Muscle layer of duodenum (tissue), 2 donors: ENCODE measurements at regions not wholly inside any gene's neighbourhood (a gene's known extent, or its start where the extent isn't known, plus 50 kb on each side); places are given as distances from the start of the nearest gene placed in this dataset.

Experiments used
- H3K27ac ChIP-seq: one replicate; pipeline ENCODE4 v1.7.0; 2013; ENCODE audit warnings: mild to moderate bottlenecking, low read length
- H3K27me3 ChIP-seq: one replicate; pipeline ENCODE4 v1.7.0; 2013; ENCODE audit warnings: low read depth, mild to moderate bottlenecking, control low read depth, low read length
- H3K36me3 ChIP-seq, 2 donors: one replicate each; pipeline ENCODE4 v1.7.0; 2013; ENCODE audit warnings: low read length in 2 of 2, control low read depth in 1 of 2, mild to moderate bottlenecking in 1 of 2; ENCODE audit not compliant: insufficient read depth in 2 of 2, control insufficient read depth in 1 of 2
- H3K4me1 ChIP-seq, 2 donors: one replicate each; pipeline ENCODE4 v1.7.0; 2013; ENCODE audit warnings: low read length in 2 of 2, mild to moderate bottlenecking in 2 of 2, control low read depth in 1 of 2, moderate library complexity in 1 of 2; ENCODE audit not compliant: insufficient read depth in 2 of 2, control insufficient read depth in 1 of 2
- H3K4me3 ChIP-seq, 2 donors: one replicate each; pipeline ENCODE4 v1.7.0; 2013; ENCODE audit warnings: low read length in 2 of 2, low read depth in 1 of 2, mild to moderate bottlenecking in 1 of 2
- H3K9me3 ChIP-seq, 2 donors: one replicate each; pipeline ENCODE4 v1.7.0; 2013; ENCODE audit warnings: low read length in 2 of 2, control low read depth in 1 of 2, mild to moderate bottlenecking in 1 of 2; ENCODE audit not compliant: control insufficient read depth in 1 of 2
- donor health status: healthy.

DNA sequence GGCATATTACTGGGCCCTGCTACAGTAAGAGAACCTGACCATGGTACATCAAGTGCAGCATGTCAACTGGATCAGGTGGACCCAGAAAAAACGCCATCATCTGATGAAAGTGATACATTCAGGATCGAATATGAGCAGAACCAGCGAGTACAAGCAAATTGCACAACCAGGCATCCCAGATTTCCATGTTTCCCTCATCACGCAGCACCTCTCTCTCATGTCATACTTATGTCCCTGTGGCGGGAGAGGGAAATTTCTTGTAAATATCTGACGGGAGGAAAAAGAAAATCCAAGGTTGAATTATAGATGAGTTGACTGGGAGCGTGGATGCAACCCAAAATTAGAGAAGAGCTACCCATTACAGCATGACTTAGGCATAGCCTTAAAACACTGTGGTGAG is 608.5 kb upstream of the FAT1 start:
- Histone ChIP-seq H3K36me3 (no peaks in the 10 kb centered on the region), H3K9me3 (peaks cover 0 to 3% of the 10 kb centered on the region in 2 donors), H3K27me3 (no peaks in the 10 kb centered on the region), H3K4me3 (no peak overlapping the region), H3K4me1 (no peaks in the 10 kb centered on the region), H3K27ac (no peak overlapping the region)

DNA sequence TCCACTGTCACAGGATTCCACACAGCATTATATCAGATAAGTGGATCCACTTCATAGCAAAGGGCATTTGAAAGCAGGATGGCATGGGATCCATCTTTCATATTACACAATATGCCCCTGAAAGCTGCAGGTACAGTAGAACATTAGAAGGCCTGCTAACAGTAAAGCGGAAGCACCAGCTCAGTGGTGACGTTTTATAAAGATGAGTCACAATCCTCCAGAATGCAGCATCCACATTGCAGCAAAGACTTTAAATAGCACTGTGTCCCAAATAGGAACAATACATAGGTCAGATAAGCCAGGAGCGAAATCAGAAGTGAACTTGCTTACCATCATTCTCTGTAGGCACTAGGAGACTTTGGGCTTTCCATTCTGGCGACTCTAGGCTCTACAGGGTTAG is 609.5 kb upstream of the FAT1 start:
- Histone ChIP-seq H3K4me1 (no peaks in the 10 kb centered on the region), H3K9me3 (peaks cover 0 to 3% of the 10 kb centered on the region in 2 donors), H3K27ac (no peak overlapping the region), H3K27me3 (no peaks in the 10 kb centered on the region), H3K36me3 (no peaks in the 10 kb centered on the region), H3K4me3 (no peak overlapping the region)

DNA sequence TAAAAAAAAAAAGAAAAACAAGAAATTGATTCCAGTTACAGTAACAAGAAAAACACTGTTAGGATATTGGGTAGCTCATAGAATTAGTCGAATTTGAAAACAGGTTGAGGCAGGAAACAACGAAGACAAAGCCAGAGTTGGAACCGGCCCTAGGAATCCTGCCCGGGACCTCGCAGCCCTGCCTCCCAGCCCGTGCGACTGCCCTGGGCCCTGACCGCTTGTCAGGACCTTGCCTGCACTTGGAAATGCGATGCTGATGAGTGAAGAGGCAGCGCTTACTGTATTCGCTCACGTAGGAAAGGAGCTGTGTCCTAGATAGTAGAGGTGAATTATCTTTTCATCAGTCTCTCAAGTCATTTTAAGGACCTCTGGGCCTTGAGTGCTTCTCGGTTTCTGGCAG is 611.7 kb upstream of the FAT1 start:
- no peaks in the 10 kb centered on the region for H3K36me3 ChIP-seq
- peaks cover 0 to 3% of the 10 kb centered on the region in 2 donors for H3K9me3 ChIP-seq
- H3K4me3 ChIP-seq: no peak overlapping the region
- no peak overlapping the region for H3K27ac ChIP-seq
- no peaks in the 10 kb centered on the region for H3K4me1 ChIP-seq
- no peaks in the 10 kb centered on the region for H3K27me3 ChIP-seq

- H3K36me3 ChIP-seq: no peaks in the 10 kb centered on the region
- H3K27ac ChIP-seq: no peak overlapping the region
- no peaks in the 10 kb centered on the region for H3K9me3 ChIP-seq
- H3K4me1 ChIP-seq: no peaks in the 10 kb centered on the region
- H3K27me3 ChIP-seq: no peaks in the 10 kb centered on the region
- no peak overlapping the region for H3K4me3 ChIP-seq
These were observed 631.1 kb upstream of the FAT1 start for GRCh38 chr4:187354740-187355139.

GRCh38 chr4:187357045-187357643 is 633.5 kb upstream of the FAT1 start:
- no peak overlapping the region for H3K27ac ChIP-seq
- H3K36me3 ChIP-seq: no peaks in the 10 kb centered on the region
- H3K9me3 ChIP-seq: no peaks in the 10 kb centered on the region
- no peaks in the 10 kb centered on the region for H3K27me3 ChIP-seq
- no peak overlapping the region for H3K4me3 ChIP-seq
- no peaks in the 10 kb centered on the region for H3K4me1 ChIP-seq

- no peaks in the 10 kb centered on the region for H3K36me3 ChIP-seq
- H3K27ac ChIP-seq: no peak overlapping the region
- H3K27me3 ChIP-seq: no peaks in the 10 kb centered on the region
- H3K9me3 ChIP-seq: no peaks in the 10 kb centered on the region
- no peak overlapping the region for H3K4me3 ChIP-seq
- no peaks in the 10 kb centered on the region for H3K4me1 ChIP-seq
These were observed 634.2 kb upstream of the FAT1 start for GRCh38 chr4:187357821-187358220.

DNA sequence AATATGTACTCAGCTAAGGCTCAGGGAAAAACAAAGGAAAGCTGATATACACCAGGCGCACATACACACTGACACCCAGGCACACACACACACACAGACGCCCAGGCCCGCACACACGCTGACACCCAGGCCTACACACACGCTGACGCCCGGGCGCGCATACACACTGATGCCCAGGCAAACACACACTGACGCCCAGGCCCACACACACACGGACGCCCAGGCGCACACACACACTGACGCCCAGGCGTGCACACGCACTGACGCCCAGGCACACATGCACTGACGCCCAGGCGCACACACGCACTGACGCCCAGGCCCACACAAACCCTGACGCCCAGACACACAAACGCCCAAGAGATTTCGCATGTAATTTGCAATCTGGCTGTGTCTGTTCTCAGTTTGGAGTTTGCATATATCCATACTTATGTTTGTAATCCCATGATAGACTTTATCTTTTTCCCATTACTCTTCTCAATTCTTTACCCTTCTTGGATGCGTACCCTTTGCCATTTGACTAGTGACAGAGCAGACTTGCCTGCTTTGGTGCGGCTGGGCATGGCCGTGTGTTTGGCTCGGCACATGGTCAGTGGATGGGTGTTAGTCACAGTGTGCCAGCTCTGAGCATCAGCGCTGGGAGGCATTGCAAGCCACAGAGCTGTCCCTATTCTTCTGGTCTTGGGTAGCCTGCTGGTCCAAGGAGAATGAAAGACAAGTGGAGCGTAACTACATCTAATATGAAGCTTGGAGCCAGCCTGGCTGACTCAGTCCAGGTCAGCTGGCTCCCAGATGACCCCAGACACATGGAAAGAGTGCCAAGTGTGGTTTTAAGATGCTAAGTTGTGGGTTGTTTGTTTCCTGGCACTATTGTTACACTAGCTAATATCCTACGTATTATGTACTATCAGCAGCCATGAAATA is 632.4 kb upstream of the ZFP42 start:
- H3K36me3 ChIP-seq: no peaks in the 10 kb centered on the region
- H3K4me1 ChIP-seq: no peaks in the 10 kb centered on the region
- no peak overlapping the region for H3K27ac ChIP-seq
- no peaks in the 10 kb centered on the region for H3K27me3 ChIP-seq
- H3K9me3 ChIP-seq: no peaks in the 10 kb centered on the region
- H3K4me3 ChIP-seq: no peak overlapping the region

GRCh38 chr4:187364401-187364800 is 631.2 kb upstream of the ZFP42 start:
- Histone ChIP-seq H3K27ac (no peak overlapping the region), H3K4me3 (no peak overlapping the region), H3K4me1 (no peaks in the 10 kb centered on the region), H3K36me3 (no peaks in the 10 kb centered on the region), H3K27me3 (no peaks in the 10 kb centered on the region), H3K9me3 (no peaks in the 10 kb centered on the region)

- Histone ChIP-seq H3K36me3 (no peaks in the 10 kb centered on the region), H3K27me3 (no peaks in the 10 kb centered on the region)
These were observed 630.7 kb upstream of the ZFP42 start for GRCh38 chr4:187364851-187365250.

GRCh38 chr4:187366530-187366929 is 629.0 kb upstream of the ZFP42 start:
- no peaks in the 10 kb centered on the region for H3K4me1 ChIP-seq
- no peaks in the 10 kb centered on the region for H3K9me3 ChIP-seq
- H3K36me3 ChIP-seq: no peaks in the 10 kb centered on the region
- no peak overlapping the region for H3K4me3 ChIP-seq
- no peak overlapping the region for H3K27ac ChIP-seq
- H3K27me3 ChIP-seq: no peaks in the 10 kb centered on the region

More at GRCh38 chr4:187364851-187365250, 630.7 kb upstream of the ZFP42 start:
- no peaks in the 10 kb centered on the region for H3K9me3 ChIP-seq
- no peaks in the 10 kb centered on the region for H3K4me1 ChIP-seq
- no peak overlapping the region for H3K27ac ChIP-seq
- no peak overlapping the region for H3K4me3 ChIP-seq

DNA sequence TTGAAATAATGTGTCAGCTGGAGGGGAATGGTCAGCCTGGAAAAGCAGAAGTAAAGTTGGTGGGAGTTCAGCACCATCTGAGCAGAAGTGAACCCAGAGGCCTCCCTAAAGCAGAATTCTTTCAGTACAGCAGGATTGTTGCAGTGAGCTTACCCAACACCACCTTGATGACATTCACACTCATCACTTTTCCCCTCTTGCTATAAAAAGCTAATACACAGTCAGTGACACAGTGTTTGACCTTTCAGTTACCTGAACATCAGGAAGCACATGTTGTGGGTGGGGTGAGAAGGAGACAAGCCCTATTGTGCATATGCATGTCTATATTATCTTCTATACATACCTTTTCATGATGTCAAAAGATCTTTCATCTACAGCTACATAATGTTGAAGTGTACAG is 624.7 kb upstream of the ZFP42 start:
- no peaks in the 10 kb centered on the region for H3K9me3 ChIP-seq
- no peak overlapping the region for H3K4me3 ChIP-seq
- no peaks in the 10 kb centered on the region for H3K27me3 ChIP-seq
- H3K4me1 ChIP-seq: no peaks in the 10 kb centered on the region
- no peak overlapping the region for H3K27ac ChIP-seq
- no peaks in the 10 kb centered on the region for H3K36me3 ChIP-seq
